Posterior cingulate gyrus (tissue), 11 donors: ENCODE measurements at regions not wholly inside any gene's neighbourhood (a gene's known extent, or its start where the extent isn't known, plus 50 kb on each side); places are given as distances from the start of the nearest gene placed in this dataset.
"Not testable (repeated sequence)": the region's sequence is repeated elsewhere in the genome, so short reads cannot be mapped to it uniquely, and the experiment has no call there.

Source experiments
- DNase-seq, 10 donors: peaks; one replicate each; pipeline versions ENCODE4 v3.0.0 to v3.0.0-alpha.2; 2020 to 2021; ENCODE audit warnings: mixed read lengths in 3 of 10
- intact Hi-C: fragments of 100-400 bp; cut with DNase I; formaldehyde crosslinking; loops from one replicate; pipeline ENCODE4 v1.15.1; 2023

- intact Hi-C loops, result no loop called here
Observed at GRCh38 chr18:43931439-43931838, 654.1 kb upstream of the SYT4 start.

GRCh38 chr18:43932140-43932539 is 654.9 kb upstream of the SYT4 start:
- intact Hi-C loops, result no loop called here
- DNase-seq, result no peak

More at GRCh38 chr18:43931439-43931838, 654.1 kb upstream of the SYT4 start:
- no peak for DNase-seq

- intact Hi-C loops, result no loop called here
- DNase-seq, result no peak
Observed at GRCh38 chr18:43933177-43933576, 655.9 kb upstream of the SYT4 start.

GRCh38 chr18:43934322-43934721 is 657.0 kb upstream of the SYT4 start:
- intact Hi-C loops, result no loop called here
- DNase-seq, result no peak

- DNase-seq, result no peak
- intact Hi-C loops, result no loop called here
Observed at GRCh38 chr18:43934781-43935471, 657.6 kb upstream of the SYT4 start.

GRCh38 chr18:43936176-43936575 is 658.9 kb upstream of the SYT4 start:
- no peak for DNase-seq
- intact Hi-C loops, result no loop called here

GRCh38 chr18:43949291-43949690 is 672.0 kb upstream of the SYT4 start:
- DNase-seq, result no peak
- intact Hi-C loops, result no loop called here

GRCh38 chr18:43950062-43950461 is 672.8 kb upstream of the SYT4 start:
- intact Hi-C loops, result no loop called here

GRCh38 chr18:43952398-43952797 is 675.1 kb upstream of the SYT4 start:
- intact Hi-C loops, result no loop called here

More at GRCh38 chr18:43950062-43950461, 672.8 kb upstream of the SYT4 start:
- no peak for DNase-seq

GRCh38 chr18:43961722-43962121 is 684.4 kb upstream of the SYT4 start:
- intact Hi-C loops, result no loop called here
- no peak for DNase-seq

More at GRCh38 chr18:43952398-43952797, 675.1 kb upstream of the SYT4 start:
- DNase-seq, result no peak

GRCh38 chr18:43964666-43965065 is 687.4 kb upstream of the SYT4 start:
- DNase-seq, result no peak
- intact Hi-C loops, result no loop called here

- DNase-seq, result no peak
- intact Hi-C loops, result no loop called here
Observed at GRCh38 chr18:43965691-43966090, 688.4 kb upstream of the SYT4 start.

- no peak for DNase-seq
- intact Hi-C loops, result no loop called here
Observed at GRCh38 chr18:43970656-43971055, 693.4 kb upstream of the SYT4 start.

GRCh38 chr18:43978174-43978573 is 700.9 kb upstream of the SYT4 start:
- intact Hi-C loops, result no loop called here
- DNase-seq, result no peak

- intact Hi-C loops, result no loop called here
- no peak for DNase-seq
Observed at GRCh38 chr18:43982582-43982981, 698.1 kb upstream of the SETBP1 start.

- intact Hi-C loops, DNase-seq: not testable (repeated sequence)
Observed at GRCh38 chr18:43987061-43987460, 693.6 kb upstream of the SETBP1 start.

- intact Hi-C loops, result no loop called here
- DNase-seq, result no peak
Observed at GRCh38 chr18:43992741-43993140, 687.9 kb upstream of the SETBP1 start.

- no peak for DNase-seq
Observed at GRCh38 chr18:43994381-43994780, 686.3 kb upstream of the SETBP1 start.

GRCh38 chr18:44013871-44014270 is 666.8 kb upstream of the SETBP1 start:
- DNase-seq, result no peak
- intact Hi-C loops, result no loop called here

More at GRCh38 chr18:43994381-43994780, 686.3 kb upstream of the SETBP1 start:
- intact Hi-C loops, result no loop called here

GRCh38 chr18:44025421-44025820 is 655.3 kb upstream of the SETBP1 start:
- intact Hi-C loops, result no loop called here
- DNase-seq, result no peak

GRCh38 chr18:44028109-44028508 is 652.6 kb upstream of the SETBP1 start:
- intact Hi-C loops, result no loop called here
- no peak for DNase-seq

- intact Hi-C loops, result no loop called here
- DNase-seq, result no peak
Observed at GRCh38 chr18:44031063-44031462, 649.6 kb upstream of the SETBP1 start.
